ENCODE measurements at regions not wholly inside any gene's neighbourhood (a gene's known extent, or its start where the extent isn't known, plus 50 kb on each side); places are given as distances from the start of the nearest gene placed in this dataset.
A peak's percentile ranks its signal among the peaks of the same experiment; 100 is the strongest.
"Not testable (repeated sequence)": the region's sequence is repeated elsewhere in the genome, so short reads cannot be mapped to it uniquely, and the experiment has no call there.

- Histone ChIP-seq H3K4me3 (ENCODE audit: low read length in 2 of 2) (no peak overlapping the region), H3K27me3 (ENCODE audit: control insufficient read depth in 2 of 2, insufficient read depth in 1 of 2, low read length in 1 of 2) (no peaks in the 10 kb centered on the region), H3K4me1 (ENCODE audit: control insufficient read depth in 2 of 2, insufficient read depth in 2 of 2, low read length in 2 of 2) (no peaks in the 10 kb centered on the region), H3K9me3 (ENCODE audit: control insufficient read depth in 2 of 2, insufficient read depth in 1 of 2, low read length in 1 of 2) (no peaks in the 10 kb centered on the region), H3K36me3 (ENCODE audit: control insufficient read depth in 2 of 2, insufficient read depth in 2 of 2, low read length in 1 of 2) (no peaks in the 10 kb centered on the region), H3K27ac (ENCODE audit: low read depth in 1 of 2, low read length in 1 of 2) (no peak overlapping the region)
- DNase-seq (ENCODE audit: low read depth in 6 of 9, low spot score in 9 of 9): no peak
- 68% methylated on average over 2 of the region's 2 CpGs for WGBS
Measured at GRCh38 chr21:18006691-18007090, 187.5 kb upstream of the C21orf91 start.

- Histone ChIP-seq H3K36me3 (ENCODE audit: control insufficient read depth in 2 of 2, insufficient read depth in 2 of 2, low read length in 1 of 2) (no peaks in the 10 kb centered on the region), H3K27ac (ENCODE audit: low read depth in 1 of 2, low read length in 1 of 2) (no peak overlapping the region), H3K4me3 (ENCODE audit: low read length in 2 of 2) (no peak overlapping the region), H3K27me3 (ENCODE audit: control insufficient read depth in 2 of 2, insufficient read depth in 1 of 2, low read length in 1 of 2) (no peaks in the 10 kb centered on the region), H3K4me1 (ENCODE audit: control insufficient read depth in 2 of 2, insufficient read depth in 2 of 2, low read length in 2 of 2) (no peaks in the 10 kb centered on the region), H3K9me3 (ENCODE audit: control insufficient read depth in 2 of 2, insufficient read depth in 1 of 2, low read length in 1 of 2) (peaks cover 0 to 7% of the 10 kb centered on the region in 2 donors)
- 97% methylated on average over 2 of the region's 2 CpGs for WGBS
- no peak for DNase-seq (ENCODE audit: low read depth in 6 of 9, low spot score in 9 of 9)
Measured at GRCh38 chr21:18002393-18002792, 183.2 kb upstream of the C21orf91 start.

- H3K36me3 ChIP-seq (ENCODE audit: control insufficient read depth in 2 of 2, insufficient read depth in 2 of 2, low read length in 1 of 2): no peaks in the 10 kb centered on the region
- peaks cover 0 to 7% of the 10 kb centered on the region in 2 donors for H3K9me3 ChIP-seq (ENCODE audit: control insufficient read depth in 2 of 2, insufficient read depth in 1 of 2, low read length in 1 of 2)
- DNase-seq (ENCODE audit: low read depth in 6 of 9, low spot score in 9 of 9): no peak
- WGBS: 77% methylated on average over 3 of the region's 3 CpGs
- H3K27ac ChIP-seq (ENCODE audit: low read depth in 1 of 2, low read length in 1 of 2): peak overlapping the region in 1 of 2 donors; percentile 20
- no peaks in the 10 kb centered on the region for H3K27me3 ChIP-seq (ENCODE audit: control insufficient read depth in 2 of 2, insufficient read depth in 1 of 2, low read length in 1 of 2)
- H3K4me1 ChIP-seq (ENCODE audit: control insufficient read depth in 2 of 2, insufficient read depth in 2 of 2, low read length in 2 of 2): no peaks in the 10 kb centered on the region
- no peak overlapping the region for H3K4me3 ChIP-seq (ENCODE audit: low read length in 2 of 2)
Measured at GRCh38 chr21:18000981-18001686, 182.0 kb upstream of the C21orf91 start.

- H3K4me3 ChIP-seq (ENCODE audit: low read length in 2 of 2); H3K27me3 ChIP-seq (ENCODE audit: control insufficient read depth in 2 of 2, insufficient read depth in 1 of 2, low read length in 1 of 2); H3K4me1 ChIP-seq (ENCODE audit: control insufficient read depth in 2 of 2, insufficient read depth in 2 of 2, low read length in 2 of 2); DNase-seq (ENCODE audit: low read depth in 6 of 9, low spot score in 9 of 9); H3K36me3 ChIP-seq (ENCODE audit: control insufficient read depth in 2 of 2, insufficient read depth in 2 of 2, low read length in 1 of 2); H3K27ac ChIP-seq (ENCODE audit: low read depth in 1 of 2, low read length in 1 of 2): not testable (repeated sequence)
- H3K9me3 ChIP-seq (ENCODE audit: control insufficient read depth in 2 of 2, insufficient read depth in 1 of 2, low read length in 1 of 2): peaks cover 0 to 20% of the 10 kb centered on the region in 2 donors
- WGBS: 95% methylated on average over 4 of the region's 4 CpGs
Measured at GRCh38 chr21:17998599-17998998, 179.4 kb upstream of the C21orf91 start.

- H3K27ac ChIP-seq (ENCODE audit: low read depth in 1 of 2, low read length in 1 of 2): no peak overlapping the region
Measured at GRCh38 chr21:17989780-17990179, 170.6 kb upstream of the C21orf91 start.

GRCh38 chr21:17988102-17988437 is 168.9 kb upstream of the C21orf91 start:
- no peaks in the 10 kb centered on the region for H3K36me3 ChIP-seq (ENCODE audit: control insufficient read depth in 2 of 2, insufficient read depth in 2 of 2, low read length in 1 of 2)
- WGBS: 94% methylated on average over 1 of the region's 1 CpG
- no peaks in the 10 kb centered on the region for H3K9me3 ChIP-seq (ENCODE audit: control insufficient read depth in 2 of 2, insufficient read depth in 1 of 2, low read length in 1 of 2)
- no peaks in the 10 kb centered on the region for H3K4me1 ChIP-seq (ENCODE audit: control insufficient read depth in 2 of 2, insufficient read depth in 2 of 2, low read length in 2 of 2)
- no peak overlapping the region for H3K4me3 ChIP-seq (ENCODE audit: low read length in 2 of 2)
- H3K27me3 ChIP-seq (ENCODE audit: control insufficient read depth in 2 of 2, insufficient read depth in 1 of 2, low read length in 1 of 2): no peaks in the 10 kb centered on the region
- no peak for DNase-seq (ENCODE audit: low read depth in 6 of 9, low spot score in 9 of 9)
- H3K27ac ChIP-seq (ENCODE audit: low read depth in 1 of 2, low read length in 1 of 2): no peak overlapping the region

More at GRCh38 chr21:17989780-17990179, 170.6 kb upstream of the C21orf91 start:
- no peak for DNase-seq (ENCODE audit: low read depth in 6 of 9, low spot score in 9 of 9)
- 82% methylated on average over 3 of the region's 3 CpGs for WGBS
- Histone ChIP-seq H3K4me1 (ENCODE audit: control insufficient read depth in 2 of 2, insufficient read depth in 2 of 2, low read length in 2 of 2) (no peaks in the 10 kb centered on the region), H3K27me3 (ENCODE audit: control insufficient read depth in 2 of 2, insufficient read depth in 1 of 2, low read length in 1 of 2) (no peaks in the 10 kb centered on the region), H3K9me3 (ENCODE audit: control insufficient read depth in 2 of 2, insufficient read depth in 1 of 2, low read length in 1 of 2) (peaks cover 0 to 8% of the 10 kb centered on the region in 2 donors), H3K4me3 (ENCODE audit: low read length in 2 of 2) (no peak overlapping the region), H3K36me3 (ENCODE audit: control insufficient read depth in 2 of 2, insufficient read depth in 2 of 2, low read length in 1 of 2) (no peaks in the 10 kb centered on the region)

- Histone ChIP-seq H3K4me3 (ENCODE audit: low read length in 2 of 2) (no peak overlapping the region), H3K36me3 (ENCODE audit: control insufficient read depth in 2 of 2, insufficient read depth in 2 of 2, low read length in 1 of 2) (no peaks in the 10 kb centered on the region), H3K27ac (ENCODE audit: low read depth in 1 of 2, low read length in 1 of 2) (no peak overlapping the region), H3K4me1 (ENCODE audit: control insufficient read depth in 2 of 2, insufficient read depth in 2 of 2, low read length in 2 of 2) (no peaks in the 10 kb centered on the region), H3K9me3 (ENCODE audit: control insufficient read depth in 2 of 2, insufficient read depth in 1 of 2, low read length in 1 of 2) (no peaks in the 10 kb centered on the region), H3K27me3 (ENCODE audit: control insufficient read depth in 2 of 2, insufficient read depth in 1 of 2, low read length in 1 of 2) (no peaks in the 10 kb centered on the region)
- no peak for DNase-seq (ENCODE audit: low read depth in 6 of 9, low spot score in 9 of 9)
Measured at GRCh38 chr21:17987382-17988101, 168.4 kb upstream of the C21orf91 start.

- 86% methylated on average over 4 of the region's 4 CpGs for WGBS
- no peaks in the 10 kb centered on the region for H3K9me3 ChIP-seq (ENCODE audit: control insufficient read depth in 2 of 2, insufficient read depth in 1 of 2, low read length in 1 of 2)
- no peak overlapping the region for H3K27ac ChIP-seq (ENCODE audit: low read depth in 1 of 2, low read length in 1 of 2)
- no peaks in the 10 kb centered on the region for H3K4me1 ChIP-seq (ENCODE audit: control insufficient read depth in 2 of 2, insufficient read depth in 2 of 2, low read length in 2 of 2)
- DNase-seq (ENCODE audit: low read depth in 6 of 9, low spot score in 9 of 9): no peak
- no peak overlapping the region for H3K4me3 ChIP-seq (ENCODE audit: low read length in 2 of 2)
- H3K27me3 ChIP-seq (ENCODE audit: control insufficient read depth in 2 of 2, insufficient read depth in 1 of 2, low read length in 1 of 2): no peaks in the 10 kb centered on the region
- no peaks in the 10 kb centered on the region for H3K36me3 ChIP-seq (ENCODE audit: control insufficient read depth in 2 of 2, insufficient read depth in 2 of 2, low read length in 1 of 2)
Measured at GRCh38 chr21:17981060-17981740, 162.0 kb upstream of the C21orf91 start.

GRCh38 chr21:17979763-17980162 is 160.6 kb upstream of the C21orf91 start:
- H3K4me1 ChIP-seq (ENCODE audit: control insufficient read depth in 2 of 2, insufficient read depth in 2 of 2, low read length in 2 of 2): no peaks in the 10 kb centered on the region
- WGBS: 92% methylated on average over 1 of the region's 1 CpG
- H3K9me3 ChIP-seq (ENCODE audit: control insufficient read depth in 2 of 2, insufficient read depth in 1 of 2, low read length in 1 of 2): no peaks in the 10 kb centered on the region
- H3K36me3 ChIP-seq (ENCODE audit: control insufficient read depth in 2 of 2, insufficient read depth in 2 of 2, low read length in 1 of 2): no peaks in the 10 kb centered on the region
- no peak overlapping the region for H3K4me3 ChIP-seq (ENCODE audit: low read length in 2 of 2)
- no peak for DNase-seq (ENCODE audit: low read depth in 6 of 9, low spot score in 9 of 9)
- H3K27me3 ChIP-seq (ENCODE audit: control insufficient read depth in 2 of 2, insufficient read depth in 1 of 2, low read length in 1 of 2): no peaks in the 10 kb centered on the region
- H3K27ac ChIP-seq (ENCODE audit: low read depth in 1 of 2, low read length in 1 of 2): no peak overlapping the region
